NB4 (cell line): ENCODE measurements at regions not wholly inside any gene's neighbourhood (a gene's known extent, or its start where the extent isn't known, plus 50 kb on each side); places are given as distances from the start of the nearest gene placed in this dataset.

Experiments
- MYC ChIP-seq: IDR thresholded peaks from 2 replicates; pipeline ENCODE4 v1.6.1; 2011; ENCODE audit warnings: low read depth, low read length
- POLR2A ChIP-seq: IDR thresholded peaks from 2 replicates; pipeline ENCODE4 v1.6.1; 2011; ENCODE audit warnings: mild to moderate bottlenecking; ENCODE audit not compliant: insufficient read length; ENCODE audit errors: extremely low read depth
- TF ChIP-seq, protein P1 (sequence below): IDR thresholded peaks from one replicate; pipeline ENCODE4 v1.5.1; 2012; ENCODE audit warnings: low read depth, low read length
- TF ChIP-seq, protein P2 (sequence below): IDR thresholded peaks from 2 replicates; pipeline ENCODE4 v1.6.1; 2011; ENCODE audit warnings: low read depth, low read length

DNA sequence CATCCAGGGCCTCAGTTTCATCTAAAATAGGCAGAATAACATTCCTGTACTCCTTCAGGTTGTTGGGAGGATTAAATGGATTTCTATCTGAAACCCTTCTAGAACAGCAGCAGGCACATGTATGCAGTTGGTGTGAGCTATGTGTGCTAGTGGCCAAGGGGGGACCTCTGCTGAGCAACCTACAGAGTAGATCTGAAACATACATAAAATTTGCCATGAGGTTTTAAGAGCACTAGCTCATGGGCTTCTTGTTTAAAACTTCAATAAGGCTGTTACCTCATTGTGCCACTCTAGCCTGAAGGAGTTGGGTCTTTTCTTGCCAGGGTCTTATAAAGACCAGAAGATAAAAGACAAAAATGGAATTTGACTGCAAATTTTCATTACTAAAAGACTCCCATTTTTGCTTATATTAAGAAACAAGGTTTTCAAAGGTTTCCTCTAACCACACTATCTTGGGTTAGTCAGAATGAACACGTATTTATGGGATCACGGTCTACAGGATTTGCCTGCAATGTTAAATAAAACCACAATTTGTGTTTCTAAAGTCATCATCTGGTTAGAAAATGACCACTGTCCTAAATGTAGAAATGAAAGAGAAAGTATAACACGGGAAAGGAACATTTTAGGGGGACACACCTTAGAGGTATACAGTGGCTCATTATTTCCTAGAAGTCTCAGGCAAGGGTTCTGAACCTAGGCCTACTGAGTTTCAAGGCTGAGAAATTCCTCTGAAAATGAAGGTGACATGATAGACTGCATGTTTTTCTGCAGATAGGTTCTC lies 144.9 kb upstream of the OLIG3 start:
- TF ChIP-seq, protein P1, sequence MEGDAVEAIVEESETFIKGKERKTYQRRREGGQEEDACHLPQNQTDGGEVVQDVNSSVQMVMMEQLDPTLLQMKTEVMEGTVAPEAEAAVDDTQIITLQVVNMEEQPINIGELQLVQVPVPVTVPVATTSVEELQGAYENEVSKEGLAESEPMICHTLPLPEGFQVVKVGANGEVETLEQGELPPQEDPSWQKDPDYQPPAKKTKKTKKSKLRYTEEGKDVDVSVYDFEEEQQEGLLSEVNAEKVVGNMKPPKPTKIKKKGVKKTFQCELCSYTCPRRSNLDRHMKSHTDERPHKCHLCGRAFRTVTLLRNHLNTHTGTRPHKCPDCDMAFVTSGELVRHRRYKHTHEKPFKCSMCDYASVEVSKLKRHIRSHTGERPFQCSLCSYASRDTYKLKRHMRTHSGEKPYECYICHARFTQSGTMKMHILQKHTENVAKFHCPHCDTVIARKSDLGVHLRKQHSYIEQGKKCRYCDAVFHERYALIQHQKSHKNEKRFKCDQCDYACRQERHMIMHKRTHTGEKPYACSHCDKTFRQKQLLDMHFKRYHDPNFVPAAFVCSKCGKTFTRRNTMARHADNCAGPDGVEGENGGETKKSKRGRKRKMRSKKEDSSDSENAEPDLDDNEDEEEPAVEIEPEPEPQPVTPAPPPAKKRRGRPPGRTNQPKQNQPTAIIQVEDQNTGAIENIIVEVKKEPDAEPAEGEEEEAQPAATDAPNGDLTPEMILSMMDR: no peak
- TF ChIP-seq POLR2A (no peak), MYC (no peak)
- TF ChIP-seq, protein P2, sequence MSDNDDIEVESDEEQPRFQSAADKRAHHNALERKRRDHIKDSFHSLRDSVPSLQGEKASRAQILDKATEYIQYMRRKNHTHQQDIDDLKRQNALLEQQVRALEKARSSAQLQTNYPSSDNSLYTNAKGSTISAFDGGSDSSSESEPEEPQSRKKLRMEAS: no peak
